HEK293T (cell line): ENCODE measurements at regions not wholly inside any gene's neighbourhood (a gene's known extent, or its start where the extent isn't known, plus 50 kb on each side); places are given as distances from the start of the nearest gene placed in this dataset.

Source experiments
- ARNT ChIP-seq: fragments of 450-650 bp; IDR thresholded peaks from 2 replicates; pipeline ENCODE4 v1.6.1; 2017; ENCODE audit warnings: mild to moderate bottlenecking
- BHLHE40 ChIP-seq: fragments of 450-650 bp; IDR thresholded peaks from 2 replicates; pipeline ENCODE4 v1.6.1; 2016; ENCODE audit warnings: mild to moderate bottlenecking, moderate library complexity, borderline replicate concordance
- CTBP1 ChIP-seq: fragments of 450-650 bp; IDR thresholded peaks from 2 replicates; pipeline ENCODE4 v1.6.1; 2016; ENCODE audit warnings: borderline replicate concordance
- ELF4 ChIP-seq: fragments of 450-650 bp; IDR thresholded peaks from 2 replicates; pipeline ENCODE4 v1.6.1; 2017; ENCODE audit warnings: antibody characterized with exemption
- FOXA1 ChIP-seq: fragments of 450-650 bp; IDR thresholded peaks from 2 replicates; pipeline ENCODE4 v1.6.1; 2016; ENCODE audit warnings: mild to moderate bottlenecking
- FOXK2 ChIP-seq: fragments of 450-650 bp; IDR thresholded peaks from 2 replicates; pipeline ENCODE4 v1.6.1; 2016; ENCODE audit warnings: mild to moderate bottlenecking
- FOXM1 ChIP-seq: fragments of 450-650 bp; IDR thresholded peaks from 2 replicates; pipeline ENCODE4 v1.6.1; 2017; ENCODE audit warnings: mild to moderate bottlenecking, borderline replicate concordance
- HDGF ChIP-seq: fragments of 450-650 bp; IDR thresholded peaks from 2 replicates; pipeline ENCODE4 v1.6.1; 2017; ENCODE audit warnings: antibody characterized with exemption, borderline replicate concordance
- L3MBTL2 ChIP-seq: fragments of 450-650 bp; conservative IDR thresholded peaks from 2 replicates; pipeline ENCODE4 v1.6.1; 2016; ENCODE audit warnings: mild to moderate bottlenecking
- NFRKB ChIP-seq: fragments of 450-650 bp; IDR thresholded peaks from 2 replicates; pipeline ENCODE4 v1.6.1; 2016; ENCODE audit warnings: mild to moderate bottlenecking, moderate library complexity
- PKNOX1 ChIP-seq: fragments of 450-650 bp; IDR thresholded peaks from 2 replicates; pipeline ENCODE4 v1.6.1; 2016
- SP1 ChIP-seq: fragments of 450-650 bp; IDR thresholded peaks from 2 replicates; pipeline ENCODE4 v1.6.1; 2017
- SUZ12 ChIP-seq: fragments of 450-650 bp; IDR thresholded peaks from 2 replicates; pipeline ENCODE4 v1.6.1; 2016; ENCODE audit warnings: mild to moderate bottlenecking
- ZNF384 ChIP-seq: fragments of 450-650 bp; IDR thresholded peaks from 2 replicates; pipeline ENCODE4 v1.6.1; 2016

DNA sequence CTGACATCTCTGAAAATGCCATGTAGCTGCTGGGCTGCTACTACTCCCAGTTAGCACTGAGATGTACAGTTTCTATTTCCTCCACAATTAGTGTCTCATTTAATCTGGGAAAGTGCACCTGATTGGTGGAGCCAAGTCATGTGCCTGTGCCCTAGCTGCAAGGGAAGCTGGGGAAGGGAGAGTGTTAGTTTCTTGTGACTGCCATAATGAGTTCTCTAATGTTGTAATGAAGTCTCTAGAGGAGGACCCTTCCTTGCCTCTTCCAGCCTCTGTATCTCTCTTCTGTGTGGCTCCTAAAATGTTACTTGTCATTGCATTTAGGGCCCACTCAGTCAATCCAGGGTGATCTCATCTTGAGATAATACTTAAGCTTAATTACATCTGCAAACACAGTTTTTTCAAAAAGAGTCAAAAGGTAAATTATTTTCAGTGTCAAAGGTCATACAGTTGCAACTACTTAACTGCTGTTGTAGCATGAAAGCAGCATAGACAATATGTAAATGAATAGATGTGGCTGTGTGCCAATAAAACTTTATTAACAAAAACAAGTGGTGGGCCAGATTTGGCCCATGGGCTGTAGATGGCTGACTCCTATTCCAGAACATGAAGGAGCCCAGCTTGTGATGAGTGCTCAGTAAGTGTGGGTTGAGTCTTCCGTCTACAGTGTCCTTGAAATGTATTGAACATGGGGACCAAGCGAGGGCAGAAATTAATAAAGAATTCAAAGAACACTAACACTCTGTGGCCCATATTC is 137.2 kb upstream of the MAP1LC3B2 start:
- TF ChIP-seq FOXM1: no peak
- no peak for TF ChIP-seq FOXA1
- TF ChIP-seq CTBP1: no peak
- TF ChIP-seq PKNOX1: no peak
- TF ChIP-seq BHLHE40: no peak
- no peak for TF ChIP-seq FOXK2
- TF ChIP-seq ELF4: no peak
- TF ChIP-seq L3MBTL2: no peak
- no peak for TF ChIP-seq HDGF
- no peak for TF ChIP-seq SP1
- TF ChIP-seq NFRKB: no peak
- TF ChIP-seq ZNF384: no peak
- TF ChIP-seq ARNT: no peak
- TF ChIP-seq SUZ12: no peak
